Thoracic aorta (tissue), 2 donors: ENCODE measurements at regions not wholly inside any gene's neighbourhood (a gene's known extent, or its start where the extent isn't known, plus 50 kb on each side); places are given as distances from the start of the nearest gene placed in this dataset.

Experiments
- ATAC-seq: fragments of 150-250 bp; one replicate; pipeline ENCODE4 v1.8.0; 2017; ENCODE audit warnings: low read depth; ENCODE audit not compliant: insufficient number of reproducible peaks, low FRiP score
- DNase-seq: peaks from one replicate; pipeline ENCODE4 v3.0.0-alpha.2; 2020; ENCODE audit warnings: low spot score
- H3K27ac ChIP-seq, 2 donors: fragments of 200-600 bp; sonication (generic); 1 replicate in 1 of 2; 2 replicates in 1 of 2; pipeline ENCODE4 v1.5.1; 2016; ENCODE audit warnings: mild to moderate bottlenecking in 2 of 2, moderate library complexity in 2 of 2
- H3K27me3 ChIP-seq: fragments of 200-600 bp; sonication (generic); replicated peaks from 2 replicates; pipeline ENCODE4 v1.6.0; 2016; ENCODE audit warnings: mild to moderate bottlenecking; ENCODE audit not compliant: insufficient read depth
- H3K36me3 ChIP-seq: fragments of 200-600 bp; sonication (generic); one replicate; pipeline ENCODE4 v1.5.1; 2016
- H3K4me1 ChIP-seq, 2 donors: fragments of 200-600 bp; sonication (generic); 1 replicate in 1 of 2; 2 replicates in 1 of 2; pipeline versions ENCODE4 v1.5.1 to v1.6.0; 2016; ENCODE audit warnings: low read depth in 2 of 2, mild to moderate bottlenecking in 1 of 2; ENCODE audit not compliant: control insufficient read depth in 1 of 2
- H3K4me3 ChIP-seq: fragments of 200-600 bp; sonication (generic); 2 replicates; pipeline ENCODE4 v1.5.1; 2016; ENCODE audit warnings: mild to moderate bottlenecking
- H3K9me3 ChIP-seq: fragments of 200-600 bp; sonication (generic); 2 replicates; pipeline ENCODE4 v1.5.1; 2016
- CTCF ChIP-seq: fragments of 200-600 bp; sonication (generic); IDR thresholded peaks from one replicate; pipeline ENCODE4 v1.5.1; 2019; ENCODE audit warnings: antibody characterized with exemption

DNA sequence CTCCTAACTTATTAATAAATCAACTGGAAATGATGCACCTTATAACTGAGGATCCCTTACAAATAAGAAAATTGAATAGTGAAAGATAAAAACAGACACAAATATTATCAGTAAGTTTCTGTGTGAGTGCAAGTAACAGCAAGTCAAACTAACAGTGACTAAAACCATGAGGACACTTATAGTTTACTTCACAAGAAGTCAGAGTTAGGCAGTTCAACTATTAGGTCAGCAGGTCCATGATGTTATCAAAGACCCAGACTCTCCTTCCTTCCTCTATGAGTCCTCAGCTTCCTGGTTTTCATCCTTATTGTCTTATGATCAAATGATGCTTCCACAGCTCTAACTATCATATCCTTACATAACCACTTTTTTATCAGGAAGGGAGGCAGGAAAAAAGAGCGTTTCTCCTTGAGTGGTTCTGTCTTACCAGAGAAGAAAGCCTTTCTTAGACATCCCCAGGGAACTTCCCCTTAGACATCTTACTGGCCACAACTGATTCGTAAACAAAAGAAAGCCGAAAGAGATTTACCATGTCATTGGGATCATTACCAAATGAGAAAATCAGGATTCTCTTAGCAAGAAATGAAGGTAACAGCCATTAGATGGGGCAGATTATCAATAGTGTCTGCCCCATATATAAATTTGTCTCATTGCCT lies 114.3 kb upstream of the LRFN2 start:
- Histone ChIP-seq H3K4me1 (no peaks in the 10 kb centered on the region), H3K27me3 (no peaks in the 10 kb centered on the region), H3K4me3 (no peak overlapping the region), H3K9me3 (no peaks in the 10 kb centered on the region), H3K36me3 (no peaks in the 10 kb centered on the region), H3K27ac (no peak overlapping the region)
- no peak for TF ChIP-seq CTCF
- DNase-seq, result no peak
- no peak for ATAC-seq

DNA sequence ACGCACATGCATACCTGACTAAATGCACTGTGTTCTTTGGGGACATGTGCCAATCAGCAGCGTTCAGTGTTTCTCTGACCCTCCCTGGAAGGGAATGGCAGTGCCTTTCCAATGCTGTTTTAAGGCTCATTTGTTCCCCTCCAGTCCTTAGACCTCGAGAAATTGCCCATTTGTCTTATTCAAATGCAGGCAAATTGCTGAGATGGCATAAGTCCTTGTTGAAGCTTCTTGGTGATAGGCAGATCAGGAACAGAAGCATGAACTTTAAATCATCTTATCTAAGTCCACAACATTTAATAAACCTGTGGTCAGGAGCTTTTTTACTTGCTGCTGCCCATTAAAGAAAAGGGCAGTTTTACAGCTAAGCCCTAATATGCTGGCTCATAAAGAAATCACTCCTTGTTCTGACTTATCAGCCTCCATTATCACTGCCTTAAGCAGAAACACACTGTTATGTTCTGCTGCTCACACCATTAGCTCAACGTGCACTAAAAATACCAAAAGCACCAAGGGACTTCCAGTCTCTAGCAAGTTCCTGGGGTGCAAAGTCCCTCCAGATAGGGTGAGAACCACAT lies 112.9 kb upstream of the LRFN2 start:
- no peaks in the 10 kb centered on the region for H3K9me3 ChIP-seq
- no peak overlapping the region for H3K27ac ChIP-seq
- no peak overlapping the region for H3K4me3 ChIP-seq
- DNase-seq, result no peak
- TF ChIP-seq CTCF, result no peak
- H3K27me3 ChIP-seq, result no peaks in the 10 kb centered on the region
- H3K4me1 ChIP-seq, result no peaks in the 10 kb centered on the region
- H3K36me3 ChIP-seq, result no peaks in the 10 kb centered on the region
- no peak for ATAC-seq

DNA sequence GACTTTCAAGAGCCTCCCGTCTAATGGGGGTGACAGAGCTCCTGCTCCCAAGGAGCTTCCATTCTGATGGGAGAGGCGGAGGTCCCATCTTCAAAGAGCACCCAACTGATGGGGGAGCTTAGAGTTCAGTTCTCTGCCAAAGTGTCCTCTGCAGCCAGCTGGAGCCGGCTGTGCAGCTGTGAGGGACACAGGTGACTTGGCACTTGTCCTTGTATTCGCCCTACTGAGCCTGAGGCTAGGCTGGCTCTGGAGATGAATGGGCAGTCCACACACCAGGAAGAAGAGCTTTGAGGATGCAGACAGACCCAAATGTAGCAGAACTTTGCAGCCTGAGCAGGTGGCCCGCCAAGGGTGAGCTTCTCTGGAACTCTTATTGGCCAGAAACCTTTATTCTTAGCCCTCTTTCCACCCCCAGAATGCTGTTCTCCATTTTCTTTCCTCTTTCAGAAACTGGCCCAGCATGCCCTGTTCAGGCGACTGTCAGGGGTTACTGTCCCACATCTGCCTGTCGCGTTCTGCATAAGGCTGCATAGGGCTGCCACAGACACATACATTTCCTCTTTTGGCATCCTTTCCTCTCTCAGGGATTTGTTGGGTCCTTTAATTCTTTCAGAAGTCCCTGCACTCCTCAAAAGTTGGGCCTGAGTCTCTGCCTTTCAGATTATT lies 108.7 kb upstream of the LRFN2 start:
- TF ChIP-seq CTCF, result no peak
- H3K27ac ChIP-seq, result no peak overlapping the region
- H3K4me3 ChIP-seq, result no peak overlapping the region
- no peaks in the 10 kb centered on the region for H3K4me1 ChIP-seq
- H3K27me3 ChIP-seq, result no peaks in the 10 kb centered on the region
- no peaks in the 10 kb centered on the region for H3K9me3 ChIP-seq
- no peaks in the 10 kb centered on the region for H3K36me3 ChIP-seq
- no peak for DNase-seq
- ATAC-seq, result no peak

GRCh38 chr6:40695114-40695513 lies 108.0 kb upstream of the LRFN2 start:
- DNase-seq, result no peak
- Histone ChIP-seq H3K9me3 (no peaks in the 10 kb centered on the region), H3K27me3 (no peaks in the 10 kb centered on the region), H3K4me3 (no peak overlapping the region), H3K36me3 (no peaks in the 10 kb centered on the region), H3K4me1 (no peaks in the 10 kb centered on the region), H3K27ac (no peak overlapping the region)
- ATAC-seq, result no peak
- TF ChIP-seq CTCF, result no peak

- H3K27ac ChIP-seq, result no peak overlapping the region
- no peak overlapping the region for H3K4me3 ChIP-seq
- H3K9me3 ChIP-seq, result no peaks in the 10 kb centered on the region
- ATAC-seq (no peak), DNase-seq (no peak)
- no peak for TF ChIP-seq CTCF
- no peaks in the 10 kb centered on the region for H3K4me1 ChIP-seq
- no peaks in the 10 kb centered on the region for H3K36me3 ChIP-seq
- H3K27me3 ChIP-seq, result no peaks in the 10 kb centered on the region
These were observed 106.6 kb upstream of the LRFN2 start for GRCh38 chr6:40693768-40694167.
